ENCODE measurements at regions not wholly inside any gene's neighbourhood (a gene's known extent, or its start where the extent isn't known, plus 50 kb on each side); places are given as distances from the start of the nearest gene placed in this dataset.

DNA sequence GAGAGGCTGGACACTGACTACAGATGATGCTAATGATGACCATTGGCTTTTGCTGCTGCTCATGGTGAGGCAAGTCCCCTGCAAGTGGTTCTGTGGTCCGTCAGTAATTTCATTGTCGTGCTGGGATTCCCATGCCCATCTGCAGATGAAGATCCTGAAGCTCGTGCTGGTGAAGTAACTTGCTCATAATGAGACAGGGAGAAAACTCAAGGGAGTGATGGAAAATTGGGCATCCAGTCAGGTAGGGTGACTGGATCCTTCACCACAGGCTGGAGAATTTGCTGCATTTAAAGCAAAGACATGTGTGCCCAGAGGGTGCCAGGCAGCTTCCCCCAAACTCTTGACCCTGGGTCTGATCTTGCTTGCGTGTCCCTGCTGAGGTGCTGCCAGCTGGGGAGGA is 125.6 kb downstream of the TSN start:
- H3F3A ChIP-seq (ENCODE audit: insufficient read depth, low read depth) = no peaks in the 10 kb centered on the region
- ChIA-PET CTCF (no interaction called here), POLR2A (ENCODE audit: unreplicated experiment) (no interaction called here)
- no peaks in the 10 kb centered on the region for H3K4me1 ChIP-seq (replicated peaks; ENCODE audit: insufficient read depth)
- no peak overlapping the region for H3K4me3 ChIP-seq
- peaks cover 5% of the 10 kb centered on the region; the same call in 1 of the 2 replicates for H3K9me3 ChIP-seq (ENCODE audit: insufficient read depth, low read depth)
- H3K27ac ChIP-seq = no peak overlapping the region
- peaks cover 69% of the 10 kb centered on the region for H3K27me3 ChIP-seq (ENCODE audit: insufficient read depth, low read depth)
- no peak overlapping the region for H3K4me2 ChIP-seq
- BruUV-seq (replicated peaks) = no TSS peak
- no peaks in the 10 kb centered on the region for H4K20me1 ChIP-seq (ENCODE audit: insufficient read depth)
- peak in 1 of 2 experiments; percentile 10 for DNase-seq
- H2AFZ ChIP-seq = no peak overlapping the region
- intact Hi-C loops (cut with micrococcal nuclease; ENCODE audit: unreplicated experiment) = no loop called here
- no peaks in the 10 kb centered on the region for H3K79me2 ChIP-seq (ENCODE audit: low read depth)
- no peaks in the 10 kb centered on the region for H3K36me3 ChIP-seq (ENCODE audit: low read depth)
- TF ChIP-seq, protein P1, sequence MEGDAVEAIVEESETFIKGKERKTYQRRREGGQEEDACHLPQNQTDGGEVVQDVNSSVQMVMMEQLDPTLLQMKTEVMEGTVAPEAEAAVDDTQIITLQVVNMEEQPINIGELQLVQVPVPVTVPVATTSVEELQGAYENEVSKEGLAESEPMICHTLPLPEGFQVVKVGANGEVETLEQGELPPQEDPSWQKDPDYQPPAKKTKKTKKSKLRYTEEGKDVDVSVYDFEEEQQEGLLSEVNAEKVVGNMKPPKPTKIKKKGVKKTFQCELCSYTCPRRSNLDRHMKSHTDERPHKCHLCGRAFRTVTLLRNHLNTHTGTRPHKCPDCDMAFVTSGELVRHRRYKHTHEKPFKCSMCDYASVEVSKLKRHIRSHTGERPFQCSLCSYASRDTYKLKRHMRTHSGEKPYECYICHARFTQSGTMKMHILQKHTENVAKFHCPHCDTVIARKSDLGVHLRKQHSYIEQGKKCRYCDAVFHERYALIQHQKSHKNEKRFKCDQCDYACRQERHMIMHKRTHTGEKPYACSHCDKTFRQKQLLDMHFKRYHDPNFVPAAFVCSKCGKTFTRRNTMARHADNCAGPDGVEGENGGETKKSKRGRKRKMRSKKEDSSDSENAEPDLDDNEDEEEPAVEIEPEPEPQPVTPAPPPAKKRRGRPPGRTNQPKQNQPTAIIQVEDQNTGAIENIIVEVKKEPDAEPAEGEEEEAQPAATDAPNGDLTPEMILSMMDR (conservative IDR thresholded peaks at IDR 0.05) = no peak
- TF ChIP-seq EZH2 (IDR thresholded peaks at IDR 0.05; ENCODE audit: low read depth) = no peak
- H3K9me2 ChIP-seq (ENCODE audit: insufficient read depth) = no peaks in the 10 kb centered on the region

DNA sequence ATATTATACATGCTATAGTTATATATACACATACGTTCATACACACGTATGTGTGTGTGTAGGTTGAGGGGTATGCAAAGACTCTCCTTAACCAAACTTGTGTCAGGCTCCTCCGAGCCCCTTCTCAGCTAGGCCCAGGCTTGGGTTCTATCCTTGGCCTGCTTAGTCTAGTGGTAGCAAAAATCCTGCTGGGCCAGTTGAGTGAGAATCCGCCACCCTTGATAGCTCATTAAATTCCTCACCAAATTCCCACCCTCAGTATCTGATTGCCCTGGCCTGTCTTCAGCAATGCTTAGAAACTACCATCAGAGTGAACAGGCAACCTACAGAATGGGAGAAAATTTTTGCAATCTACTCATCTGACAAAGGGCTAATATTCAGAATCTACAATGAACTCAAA is 126.5 kb downstream of the TSN start:
- ChIA-PET POLR2A (ENCODE audit: unreplicated experiment) (no interaction called here), CTCF (interaction anchor here (0.6 kb wide), 1 partner anchor 54 kb away, joined by 3 read pairs; no protein-coding TSS in a partner anchor)
- Histone ChIP-seq H3K4me3 (no peak overlapping the region), H3K36me3 (ENCODE audit: low read depth) (no peaks in the 10 kb centered on the region), H3K79me2 (ENCODE audit: low read depth) (no peaks in the 10 kb centered on the region), H4K20me1 (ENCODE audit: insufficient read depth) (no peaks in the 10 kb centered on the region), H3K4me2 (no peak overlapping the region), H3K9me2 (ENCODE audit: insufficient read depth) (no peaks in the 10 kb centered on the region), H3K4me1 (replicated peaks; ENCODE audit: insufficient read depth) (no peaks in the 10 kb centered on the region), H3K27ac (no peak overlapping the region), H2AFZ (no peak overlapping the region), H3F3A (ENCODE audit: insufficient read depth, low read depth) (no peaks in the 10 kb centered on the region), H3K9me3 (ENCODE audit: insufficient read depth, low read depth) (peaks cover 5% of the 10 kb centered on the region; the same call in 1 of the 2 replicates), H3K27me3 (ENCODE audit: insufficient read depth, low read depth) (peaks cover 69% of the 10 kb centered on the region)
- TF ChIP-seq EZH2 (IDR thresholded peaks at IDR 0.05; ENCODE audit: low read depth) = no peak
- TF ChIP-seq, protein P1 (conservative IDR thresholded peaks at IDR 0.05) = no peak
- BruUV-seq (replicated peaks) = no TSS peak
- no peak for DNase-seq
- intact Hi-C loops (cut with micrococcal nuclease; ENCODE audit: unreplicated experiment) = no loop called here

DNA sequence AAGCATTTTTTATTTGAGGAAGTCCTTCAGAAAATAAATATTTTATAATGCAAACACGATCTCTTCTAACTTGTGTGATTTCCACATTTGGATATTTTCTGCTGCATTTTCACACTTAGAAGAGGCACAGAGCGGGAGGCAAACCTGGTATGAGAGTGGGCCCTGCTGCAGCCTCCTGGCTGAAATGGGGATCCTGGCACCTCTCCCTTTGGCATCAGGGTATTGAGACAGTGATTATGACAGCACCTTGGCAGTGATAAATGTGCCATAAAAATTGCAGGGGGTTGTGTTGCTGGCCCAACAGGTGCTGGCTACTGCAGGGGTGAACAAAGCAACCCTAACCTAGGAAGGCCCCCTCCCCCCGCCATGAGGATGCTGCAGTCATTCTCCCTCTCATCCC is 128.6 kb downstream of the TSN start:
- no peak overlapping the region for H2AFZ ChIP-seq
- H3K4me1 ChIP-seq (replicated peaks; ENCODE audit: insufficient read depth) = no peaks in the 10 kb centered on the region
- intact Hi-C loops (cut with micrococcal nuclease; ENCODE audit: unreplicated experiment) = no loop called here
- ChIA-PET CTCF (no interaction called here), POLR2A (ENCODE audit: unreplicated experiment) (no interaction called here)
- BruUV-seq (replicated peaks) = no TSS peak
- peaks cover 5% of the 10 kb centered on the region; the same call in 1 of the 2 replicates for H3K9me3 ChIP-seq (ENCODE audit: insufficient read depth, low read depth)
- H3F3A ChIP-seq (ENCODE audit: insufficient read depth, low read depth) = no peaks in the 10 kb centered on the region
- TF ChIP-seq, protein P1 (conservative IDR thresholded peaks at IDR 0.05) = no peak
- no peak for TF ChIP-seq EZH2 (IDR thresholded peaks at IDR 0.05; ENCODE audit: low read depth)
- H3K4me2 ChIP-seq = no peak overlapping the region
- H3K9me2 ChIP-seq (ENCODE audit: insufficient read depth) = no peaks in the 10 kb centered on the region
- DNase-seq = no peak
- no peaks in the 10 kb centered on the region for H3K79me2 ChIP-seq (ENCODE audit: low read depth)
- H4K20me1 ChIP-seq (ENCODE audit: insufficient read depth) = no peaks in the 10 kb centered on the region
- no peak overlapping the region for H3K27ac ChIP-seq
- peaks cover 68% of the 10 kb centered on the region for H3K27me3 ChIP-seq (ENCODE audit: insufficient read depth, low read depth)
- H3K36me3 ChIP-seq (ENCODE audit: low read depth) = no peaks in the 10 kb centered on the region
- no peak overlapping the region for H3K4me3 ChIP-seq

Data from PC-9 (cell line).